Endothelial cell of umbilical vein (primary cell): ENCODE measurements at regions not wholly inside any gene's neighbourhood (a gene's known extent, or its start where the extent isn't known, plus 50 kb on each side); places are given as distances from the start of the nearest gene placed in this dataset.

ENCODE experiments used
- EZH2 ChIP-seq: IDR thresholded peaks from 2 replicates; pipeline ENCODE4 v1.6.1; 2012; ENCODE audit warnings: borderline replicate concordance, low read depth, mild to moderate bottlenecking, moderate library complexity, low read length, inconsistent platforms; ENCODE audit not compliant: severe bottlenecking
- MYC ChIP-seq: IDR thresholded peaks from one replicate; pipeline ENCODE4 v1.6.1; 2011; ENCODE audit warnings: mild to moderate bottlenecking, low read depth, low read length
- TF ChIP-seq, protein P1 (sequence below), 2 donors: IDR thresholded peaks; 1 replicate in 1 of 2; 2 replicates in 1 of 2; pipeline ENCODE4 v1.5.1; 2011; ENCODE audit warnings: low read length in 2 of 2, mild to moderate bottlenecking in 2 of 2, moderate library complexity in 2 of 2, control low read depth in 1 of 2, inconsistent platforms in 1 of 2, low read depth in 1 of 2; ENCODE audit not compliant: insufficient read depth in 1 of 2; ENCODE audit errors: extremely low read depth in 1 of 2

DNA sequence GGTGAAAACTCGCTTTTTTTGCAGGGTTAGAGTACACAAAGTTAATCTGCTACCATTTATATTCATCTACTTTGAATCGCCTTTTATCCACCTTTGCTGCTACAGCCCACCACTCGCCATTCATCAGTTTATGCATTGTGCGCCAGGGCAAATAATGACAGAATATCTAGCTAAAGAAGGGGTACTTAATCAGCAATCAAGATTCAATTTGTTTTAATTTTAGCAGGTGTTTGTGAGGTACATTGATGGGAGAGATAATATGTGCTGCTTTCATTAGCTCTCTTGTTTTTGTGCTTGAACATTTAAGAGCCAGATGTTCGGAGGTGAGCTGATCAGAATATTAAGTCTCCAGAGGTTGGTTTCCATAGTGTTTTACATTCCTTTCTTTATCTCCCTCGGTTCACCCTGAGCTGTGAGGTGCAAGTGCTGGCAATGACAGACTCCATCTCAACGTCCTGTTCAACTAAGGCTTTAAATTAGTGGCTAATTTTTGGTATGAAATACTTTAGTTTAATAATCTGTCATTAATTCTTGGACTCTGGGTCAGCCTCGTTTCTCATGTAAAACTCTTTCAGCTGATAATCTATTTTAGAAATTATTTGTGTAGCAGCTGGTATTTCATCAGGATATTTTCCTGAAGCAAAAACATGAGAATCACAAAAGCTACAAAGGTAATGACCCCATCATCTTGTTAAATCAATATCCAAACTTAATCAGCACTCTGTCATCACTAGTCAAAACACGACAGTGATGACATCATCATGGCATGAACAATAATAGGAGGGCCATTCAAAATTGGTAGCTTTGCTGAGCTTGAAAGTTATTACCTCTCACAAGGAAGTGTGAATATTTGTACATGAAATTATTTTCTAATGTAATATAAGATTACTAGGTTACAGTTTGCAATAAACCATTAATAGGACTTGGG lies 479.9 kb upstream of the FANCL start:
- TF ChIP-seq, protein P1, sequence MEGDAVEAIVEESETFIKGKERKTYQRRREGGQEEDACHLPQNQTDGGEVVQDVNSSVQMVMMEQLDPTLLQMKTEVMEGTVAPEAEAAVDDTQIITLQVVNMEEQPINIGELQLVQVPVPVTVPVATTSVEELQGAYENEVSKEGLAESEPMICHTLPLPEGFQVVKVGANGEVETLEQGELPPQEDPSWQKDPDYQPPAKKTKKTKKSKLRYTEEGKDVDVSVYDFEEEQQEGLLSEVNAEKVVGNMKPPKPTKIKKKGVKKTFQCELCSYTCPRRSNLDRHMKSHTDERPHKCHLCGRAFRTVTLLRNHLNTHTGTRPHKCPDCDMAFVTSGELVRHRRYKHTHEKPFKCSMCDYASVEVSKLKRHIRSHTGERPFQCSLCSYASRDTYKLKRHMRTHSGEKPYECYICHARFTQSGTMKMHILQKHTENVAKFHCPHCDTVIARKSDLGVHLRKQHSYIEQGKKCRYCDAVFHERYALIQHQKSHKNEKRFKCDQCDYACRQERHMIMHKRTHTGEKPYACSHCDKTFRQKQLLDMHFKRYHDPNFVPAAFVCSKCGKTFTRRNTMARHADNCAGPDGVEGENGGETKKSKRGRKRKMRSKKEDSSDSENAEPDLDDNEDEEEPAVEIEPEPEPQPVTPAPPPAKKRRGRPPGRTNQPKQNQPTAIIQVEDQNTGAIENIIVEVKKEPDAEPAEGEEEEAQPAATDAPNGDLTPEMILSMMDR (IDR thresholded peaks at IDR 0.05; ENCODE audit: extremely low read depth in 1 of 2, insufficient read depth in 1 of 2, low read depth in 1 of 2, low read length in 2 of 2), result no peak
- TF ChIP-seq MYC (no peak), EZH2 (no peak)
